ENCODE measurements at regions not wholly inside any gene's neighbourhood (a gene's known extent, or its start where the extent isn't known, plus 50 kb on each side); places are given as distances from the start of the nearest gene placed in this dataset.

DNA sequence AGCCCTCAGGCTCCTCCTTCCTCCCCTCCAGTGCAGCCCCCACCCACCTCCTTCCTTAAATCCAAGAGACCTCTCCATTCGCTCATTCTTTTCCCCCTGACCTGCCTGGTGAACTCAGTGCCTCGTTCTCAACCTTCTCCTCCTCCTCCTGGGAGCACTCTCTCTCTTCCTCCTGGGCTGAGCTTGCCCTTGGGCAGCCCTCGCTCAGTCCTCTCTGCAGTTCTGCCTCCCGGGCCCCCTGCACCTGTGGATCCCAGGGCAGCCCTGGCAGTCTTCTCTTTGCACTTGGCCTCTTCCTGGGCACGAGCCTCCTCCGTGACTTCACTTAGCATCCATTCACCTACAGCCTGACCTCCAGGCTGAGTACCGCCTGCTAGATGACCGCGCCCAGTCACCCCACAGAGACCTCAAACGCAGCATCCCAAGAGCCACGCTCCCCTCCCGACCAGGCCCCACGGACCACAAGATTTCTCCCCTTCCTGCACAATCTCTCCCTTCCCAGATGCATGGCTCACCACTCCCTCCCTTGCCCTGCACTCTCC lies 58.9 kb upstream of the ID2 start:
- Mint-ChIP-seq H3K9me3 (no peaks in the 10 kb centered on the region), H3K4me3 (peak overlapping the region in 1 of 2 donors; percentile 2), H3K4me1 (peaks cover 15% of the 10 kb centered on the region), H3K36me3 (no peaks in the 10 kb centered on the region), H3K27me3 (ENCODE audit: low read depth in 3 of 3) (peaks cover 4 to 20% (median 16%) of the 10 kb centered on the region in 3 donors), H3K27ac (peak overlapping the region in 1 of 7 donors; percentile 26)
- Histone ChIP-seq H3K79me2 (ENCODE audit: insufficient read depth, low read length) (no peaks in the 10 kb centered on the region), H3K9ac (ENCODE audit: insufficient read depth, low read length, poor library complexity, severe bottlenecking) (no peak overlapping the region), H3K27ac (ENCODE audit: low read depth in 1 of 2, low read length in 2 of 2) (no peak overlapping the region), H3K36me3 (replicated peaks in 1 of 2; ENCODE audit: control insufficient read depth in 1 of 2, insufficient read depth in 2 of 2, low read length in 2 of 2) (no peaks in the 10 kb centered on the region), H3K9me3 (replicated peaks in 1 of 2; ENCODE audit: control insufficient read depth in 1 of 2, insufficient read depth in 1 of 2, low read length in 2 of 2) (no peaks in the 10 kb centered on the region), H3K4me2 (replicated peaks; ENCODE audit: extremely low read depth, low read length, poor library complexity, severe bottlenecking) (no peak overlapping the region), H4K20me1 (ENCODE audit: insufficient read depth, low read length) (no peaks in the 10 kb centered on the region), H2AFZ (ENCODE audit: insufficient read depth, low read depth, low read length, poor library complexity, severe bottlenecking) (peak overlapping the region; percentile 45), H3K4me3 (replicated peaks in 1 of 3; ENCODE audit: low read depth in 2 of 3, low read length in 3 of 3) (no peak overlapping the region), H3K4me1 (ENCODE audit: control insufficient read depth in 1 of 2, insufficient read depth in 2 of 2, low read length in 2 of 2) (no peaks in the 10 kb centered on the region), H3K27me3 (ENCODE audit: control insufficient read depth in 2 of 2, insufficient read depth in 2 of 2, low read length in 2 of 2) (no peaks in the 10 kb centered on the region)
- intact Hi-C loops (cut with micrococcal nuclease) = loop anchor here in 1 of 2 donors (10.0 kb wide), 1 partner anchor 1362 kb away; no protein-coding TSS in a partner anchor
- WGBS (ENCODE audit: insufficient coverage) = 62% methylated on average over 13 of the region's 13 CpGs
- no peak for DNase-seq
- TF ChIP-seq, protein P1, sequence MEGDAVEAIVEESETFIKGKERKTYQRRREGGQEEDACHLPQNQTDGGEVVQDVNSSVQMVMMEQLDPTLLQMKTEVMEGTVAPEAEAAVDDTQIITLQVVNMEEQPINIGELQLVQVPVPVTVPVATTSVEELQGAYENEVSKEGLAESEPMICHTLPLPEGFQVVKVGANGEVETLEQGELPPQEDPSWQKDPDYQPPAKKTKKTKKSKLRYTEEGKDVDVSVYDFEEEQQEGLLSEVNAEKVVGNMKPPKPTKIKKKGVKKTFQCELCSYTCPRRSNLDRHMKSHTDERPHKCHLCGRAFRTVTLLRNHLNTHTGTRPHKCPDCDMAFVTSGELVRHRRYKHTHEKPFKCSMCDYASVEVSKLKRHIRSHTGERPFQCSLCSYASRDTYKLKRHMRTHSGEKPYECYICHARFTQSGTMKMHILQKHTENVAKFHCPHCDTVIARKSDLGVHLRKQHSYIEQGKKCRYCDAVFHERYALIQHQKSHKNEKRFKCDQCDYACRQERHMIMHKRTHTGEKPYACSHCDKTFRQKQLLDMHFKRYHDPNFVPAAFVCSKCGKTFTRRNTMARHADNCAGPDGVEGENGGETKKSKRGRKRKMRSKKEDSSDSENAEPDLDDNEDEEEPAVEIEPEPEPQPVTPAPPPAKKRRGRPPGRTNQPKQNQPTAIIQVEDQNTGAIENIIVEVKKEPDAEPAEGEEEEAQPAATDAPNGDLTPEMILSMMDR (IDR thresholded peaks at IDR 0.05) = no peak

DNA sequence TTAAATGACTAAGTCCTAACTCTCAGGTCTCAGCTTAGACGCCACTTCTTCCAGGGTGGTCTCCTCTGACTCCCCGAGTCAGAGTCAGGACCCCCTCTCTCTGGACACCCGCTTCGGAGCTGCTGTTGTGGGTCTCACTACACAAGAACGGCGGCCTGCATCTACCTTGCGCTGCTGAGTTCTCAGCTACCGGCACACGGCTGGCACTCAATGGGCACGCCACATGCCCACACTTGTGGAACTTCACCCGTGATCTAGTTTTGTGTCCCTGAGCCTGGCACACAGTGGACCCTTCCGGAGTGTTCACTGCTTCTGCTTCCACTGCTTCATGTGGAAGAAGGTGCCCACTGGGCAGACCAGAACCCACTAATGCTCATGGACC lies 58.3 kb upstream of the ID2 start:
- 88% methylated on average over 12 of the region's 12 CpGs for WGBS (ENCODE audit: insufficient coverage)
- no peak for DNase-seq
- no peak overlapping the region for H3K9ac ChIP-seq (ENCODE audit: insufficient read depth, low read length, poor library complexity, severe bottlenecking)
- no peaks in the 10 kb centered on the region for H4K20me1 ChIP-seq (ENCODE audit: insufficient read depth, low read length)
- Mint-ChIP-seq H3K27me3 (ENCODE audit: low read depth in 3 of 3) (peaks cover 4 to 18% (median 16%) of the 10 kb centered on the region in 3 donors), H3K36me3 (no peaks in the 10 kb centered on the region), H3K9me3 (no peaks in the 10 kb centered on the region), H3K4me1 (peaks cover 15% of the 10 kb centered on the region), H3K4me3 (no peak overlapping the region), H3K27ac (peak overlapping the region in 1 of 7 donors; percentile 38)
- H3K4me3 ChIP-seq (replicated peaks in 1 of 3; ENCODE audit: low read depth in 2 of 3, low read length in 3 of 3) = no peak overlapping the region
- H3K4me2 ChIP-seq (replicated peaks; ENCODE audit: extremely low read depth, low read length, poor library complexity, severe bottlenecking) = no peak overlapping the region
- no peak overlapping the region for H2AFZ ChIP-seq (ENCODE audit: insufficient read depth, low read depth, low read length, poor library complexity, severe bottlenecking)
- intact Hi-C loops (cut with micrococcal nuclease) = loop anchor here in 1 of 2 donors (10.0 kb wide), 1 partner anchor 1361 kb away; no protein-coding TSS in a partner anchor
- no peak overlapping the region for H3K27ac ChIP-seq (ENCODE audit: low read depth in 1 of 2, low read length in 2 of 2)
- TF ChIP-seq, protein P1 (IDR thresholded peaks at IDR 0.05) = no peak
- H3K9me3 ChIP-seq (replicated peaks in 1 of 2; ENCODE audit: control insufficient read depth in 1 of 2, insufficient read depth in 1 of 2, low read length in 2 of 2) = no peaks in the 10 kb centered on the region
- no peaks in the 10 kb centered on the region for H3K36me3 ChIP-seq (replicated peaks in 1 of 2; ENCODE audit: control insufficient read depth in 1 of 2, insufficient read depth in 2 of 2, low read length in 2 of 2)
- no peaks in the 10 kb centered on the region for H3K79me2 ChIP-seq (ENCODE audit: insufficient read depth, low read length)
- H3K27me3 ChIP-seq (ENCODE audit: control insufficient read depth in 2 of 2, insufficient read depth in 2 of 2, low read length in 2 of 2) = no peaks in the 10 kb centered on the region
- H3K4me1 ChIP-seq (ENCODE audit: control insufficient read depth in 1 of 2, insufficient read depth in 2 of 2, low read length in 2 of 2) = no peaks in the 10 kb centered on the region

Data from CD14-positive monocyte (primary cell).